ENCODE measurements at regions not wholly inside any gene's neighbourhood (a gene's known extent, or its start where the extent isn't known, plus 50 kb on each side); places are given as distances from the start of the nearest gene placed in this dataset.
"Not testable (repeated sequence)": the region's sequence is repeated elsewhere in the genome, so short reads cannot be mapped to it uniquely, and the experiment has no call there.

- Histone ChIP-seq H4K20me1 (ENCODE audit: insufficient read depth, low read length) (no peaks in the 10 kb centered on the region), H3K9me3 (ENCODE audit: low read length) (no peaks in the 10 kb centered on the region), H3K27ac (ENCODE audit: low read depth, low read length, poor library complexity, severe bottlenecking) (no peak overlapping the region), H3K36me3 (ENCODE audit: insufficient read depth, low read length) (no peaks in the 10 kb centered on the region), H2AFZ (ENCODE audit: low read length) (no peak overlapping the region), H3F3A (ENCODE audit: insufficient read depth, low read length) (no peaks in the 10 kb centered on the region), H3K9ac (ENCODE audit: low read length) (no peak overlapping the region), H3K9me2 (ENCODE audit: low read depth, low read length) (no peaks in the 10 kb centered on the region), H3K4me1 (ENCODE audit: insufficient read depth, low read length, severe bottlenecking) (no peaks in the 10 kb centered on the region), H3K4me3 (ENCODE audit: low read depth, low read length, poor library complexity, severe bottlenecking) (no peak overlapping the region), H3K4me2 (ENCODE audit: low read length) (no peak overlapping the region), H3K27me3 (ENCODE audit: insufficient read depth, low read length) (no peaks in the 10 kb centered on the region), H3K79me2 (ENCODE audit: insufficient read depth, low read length) (no peaks in the 10 kb centered on the region)
- no peak for TF ChIP-seq CTCF (IDR thresholded peaks at IDR 0.05; ENCODE audit: low read length)
Observed at GRCh38 chr2:189312211-189312610, 129.1 kb upstream of the WDR75 start.

- Histone ChIP-seq H3K4me2 (ENCODE audit: low read length) (no peak overlapping the region), H2AFZ (ENCODE audit: low read length) (no peak overlapping the region), H3K9ac (ENCODE audit: low read length) (no peak overlapping the region), H3F3A (ENCODE audit: insufficient read depth, low read length) (no peaks in the 10 kb centered on the region), H3K27me3 (ENCODE audit: insufficient read depth, low read length) (no peaks in the 10 kb centered on the region), H3K9me2 (ENCODE audit: low read depth, low read length) (no peaks in the 10 kb centered on the region), H4K20me1 (ENCODE audit: insufficient read depth, low read length) (no peaks in the 10 kb centered on the region), H3K79me2 (ENCODE audit: insufficient read depth, low read length) (no peaks in the 10 kb centered on the region), H3K9me3 (ENCODE audit: low read length) (no peaks in the 10 kb centered on the region), H3K27ac (ENCODE audit: low read depth, low read length, poor library complexity, severe bottlenecking) (no peak overlapping the region), H3K4me3 (ENCODE audit: low read depth, low read length, poor library complexity, severe bottlenecking) (no peak overlapping the region), H3K36me3 (ENCODE audit: insufficient read depth, low read length) (no peaks in the 10 kb centered on the region), H3K4me1 (ENCODE audit: insufficient read depth, low read length, severe bottlenecking) (no peaks in the 10 kb centered on the region)
- no peak for TF ChIP-seq EZH2 (IDR thresholded peaks at IDR 0.05; ENCODE audit: borderline replicate concordance, low read length)
- TF ChIP-seq CTCF (IDR thresholded peaks at IDR 0.05; ENCODE audit: low read length), result no peak
Observed at GRCh38 chr2:189312643-189313042, 128.6 kb upstream of the WDR75 start.

- no peak overlapping the region for H3K4me3 ChIP-seq (ENCODE audit: low read depth, low read length, poor library complexity, severe bottlenecking)
- no peak for TF ChIP-seq EZH2 (IDR thresholded peaks at IDR 0.05; ENCODE audit: borderline replicate concordance, low read length)
- no peak for TF ChIP-seq CTCF (IDR thresholded peaks at IDR 0.05; ENCODE audit: low read length)
- H3K4me2 ChIP-seq (ENCODE audit: low read length), result no peak overlapping the region
- no peak overlapping the region for H2AFZ ChIP-seq (ENCODE audit: low read length)
- H3K27me3 ChIP-seq (ENCODE audit: insufficient read depth, low read length), result no peaks in the 10 kb centered on the region
- H4K20me1 ChIP-seq (ENCODE audit: insufficient read depth, low read length), result no peaks in the 10 kb centered on the region
- H3K36me3 ChIP-seq (ENCODE audit: insufficient read depth, low read length), result no peaks in the 10 kb centered on the region
- H3K4me1 ChIP-seq (ENCODE audit: insufficient read depth, low read length, severe bottlenecking), result no peaks in the 10 kb centered on the region
- no peaks in the 10 kb centered on the region for H3K79me2 ChIP-seq (ENCODE audit: insufficient read depth, low read length)
- H3K9me3 ChIP-seq (ENCODE audit: low read length), result no peaks in the 10 kb centered on the region
- H3K9me2 ChIP-seq (ENCODE audit: low read depth, low read length), result no peaks in the 10 kb centered on the region
- H3K9ac ChIP-seq (ENCODE audit: low read length), result no peak overlapping the region
- H3F3A ChIP-seq (ENCODE audit: insufficient read depth, low read length), result no peaks in the 10 kb centered on the region
- H3K27ac ChIP-seq (ENCODE audit: low read depth, low read length, poor library complexity, severe bottlenecking), result no peak overlapping the region
Observed at GRCh38 chr2:189318761-189319160, 122.5 kb upstream of the WDR75 start.

- not testable (repeated sequence) for H3F3A ChIP-seq (ENCODE audit: insufficient read depth, low read length); H3K27me3 ChIP-seq (ENCODE audit: insufficient read depth, low read length); H3K27ac ChIP-seq (ENCODE audit: low read depth, low read length, poor library complexity, severe bottlenecking); H3K4me1 ChIP-seq (ENCODE audit: insufficient read depth, low read length, severe bottlenecking); H2AFZ ChIP-seq (ENCODE audit: low read length); H4K20me1 ChIP-seq (ENCODE audit: insufficient read depth, low read length); H3K4me3 ChIP-seq (ENCODE audit: low read depth, low read length, poor library complexity, severe bottlenecking); H3K79me2 ChIP-seq (ENCODE audit: insufficient read depth, low read length); H3K9ac ChIP-seq (ENCODE audit: low read length); H3K4me2 ChIP-seq (ENCODE audit: low read length); H3K9me3 ChIP-seq (ENCODE audit: low read length); H3K36me3 ChIP-seq (ENCODE audit: insufficient read depth, low read length); H3K9me2 ChIP-seq (ENCODE audit: low read depth, low read length)
Observed at GRCh38 chr2:189319424-189319823, 121.8 kb upstream of the WDR75 start.
